GM21723 (cell line): ENCODE measurements at regions not wholly inside any gene's neighbourhood (a gene's known extent, or its start where the extent isn't known, plus 50 kb on each side); places are given as distances from the start of the nearest gene placed in this dataset.

Source experiments
- ATAC-seq: cut with Tn5 transposase; IDR thresholded peaks from one replicate; pipeline ENCODE4 v1.9.1; 2021; ENCODE audit warnings: mild to moderate bottlenecking, moderate library complexity; ENCODE audit not compliant: unreplicated experiment

- ATAC-seq: no peak
These were observed 531.9 kb downstream of the QKI start for GRCh38 chr6:163946437-163946836.

GRCh38 chr6:163945808-163946207, 531.3 kb downstream of the QKI start:
- no peak for ATAC-seq

- ATAC-seq: no peak
These were observed 530.4 kb downstream of the QKI start for GRCh38 chr6:163944897-163945296.

- no peak for ATAC-seq
These were observed 529.3 kb downstream of the QKI start for GRCh38 chr6:163943607-163944385.

GRCh38 chr6:163942790-163943189, 528.3 kb downstream of the QKI start:
- ATAC-seq: no peak

GRCh38 chr6:163941624-163941976, 527.1 kb downstream of the QKI start:
- ATAC-seq: no peak

GRCh38 chr6:163940705-163941623, 526.4 kb downstream of the QKI start:
- ATAC-seq: no peak

GRCh38 chr6:163937071-163937470, 522.6 kb downstream of the QKI start:
- no peak for ATAC-seq

- ATAC-seq: no peak
These were observed 520.7 kb downstream of the QKI start for GRCh38 chr6:163935158-163935762.

- no peak for ATAC-seq
These were observed 515.5 kb downstream of the QKI start for GRCh38 chr6:163930012-163930411.

GRCh38 chr6:163929538-163929937, 515.0 kb downstream of the QKI start:
- no peak for ATAC-seq

- no peak for ATAC-seq
These were observed 512.1 kb downstream of the QKI start for GRCh38 chr6:163926642-163927041.

GRCh38 chr6:163925839-163926238, 511.3 kb downstream of the QKI start:
- no peak for ATAC-seq

GRCh38 chr6:163923658-163924411, 509.3 kb downstream of the QKI start:
- ATAC-seq: no peak

- ATAC-seq: no peak
These were observed 508.0 kb downstream of the QKI start for GRCh38 chr6:163922562-163922961.

GRCh38 chr6:163919652-163920051, 505.1 kb downstream of the QKI start:
- ATAC-seq: no peak

- no peak for ATAC-seq
These were observed 502.0 kb downstream of the QKI start for GRCh38 chr6:163916315-163917081.

- no peak for ATAC-seq
These were observed 500.6 kb downstream of the QKI start for GRCh38 chr6:163915131-163915530.

- no peak for ATAC-seq
These were observed 498.5 kb downstream of the QKI start for GRCh38 chr6:163913045-163913444.

GRCh38 chr6:163906006-163906710, 491.6 kb downstream of the QKI start:
- no peak for ATAC-seq
